ENCODE measurements at regions not wholly inside any gene's neighbourhood (a gene's known extent, or its start where the extent isn't known, plus 50 kb on each side); places are given as distances from the start of the nearest gene placed in this dataset.

DNA sequence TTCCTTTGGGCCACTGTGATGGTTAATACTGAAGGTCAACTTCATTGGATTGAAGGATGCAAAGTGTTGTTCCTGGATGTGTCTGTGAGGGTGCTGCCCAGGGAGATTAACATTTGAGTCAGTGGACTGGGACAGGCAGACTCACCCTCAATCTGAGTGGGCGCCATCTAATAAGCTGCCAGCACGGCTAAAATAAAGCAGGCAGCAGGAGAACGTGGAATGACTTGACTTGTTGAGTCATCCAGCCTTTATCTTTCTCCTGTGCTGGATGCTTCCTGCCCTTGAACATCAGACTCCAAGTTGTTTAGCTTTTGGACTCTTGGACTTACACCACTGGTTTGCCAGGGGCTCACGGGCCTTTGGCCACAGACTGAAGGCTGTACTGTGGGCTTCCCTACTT lies 1046.9 kb downstream of the TYW1 start:
- ChIA-PET CTCF (ENCODE audit: partially characterized antibody) (no interaction called here), POLR2A (ENCODE audit: partially characterized antibody) (no interaction called here)
- no peaks in the 10 kb centered on the region for H3K4me1 ChIP-seq (replicated peaks in 1 of 4; ENCODE audit: control insufficient read depth in 3 of 4, insufficient read depth in 4 of 4, low read length in 3 of 4)
- H3K56ac ChIP-seq (replicated peaks; ENCODE audit: insufficient read length, low read depth, low read length), result no peak overlapping the region
- 93% methylated on average over 4 of the region's 4 CpGs; no CpG with 5 or more reads in 1 of the 2 experiments for WGBS, 2 experiments (ENCODE audit: extremely low coverage in 1 of 2, insufficient coverage in 1 of 2, insufficient read length in 1 of 2, insufficient replicate concordance in 2 of 2, low coverage in 1 of 2, low lambda C conversion rate in 2 of 2, missing lambda C conversion rate in 1 of 2)
- H2BK12ac ChIP-seq (ENCODE audit: low read depth, low read length), result no peak overlapping the region
- no peak overlapping the region for H2AK5ac ChIP-seq (ENCODE audit: low read depth, low read length)
- no peak overlapping the region for H4K8ac ChIP-seq (ENCODE audit: extremely low read depth, insufficient read depth, low read length)
- H3K18ac ChIP-seq (ENCODE audit: extremely low read depth, low read length), result no peak overlapping the region
- no peaks in the 10 kb centered on the region; the same call in 1 of the 2 replicates for H3K23me2 ChIP-seq (ENCODE audit: low read depth, low read length)
- H4K20me1 ChIP-seq (replicated peaks in 1 of 2; ENCODE audit: control insufficient read depth in 1 of 2, insufficient read depth in 2 of 2, low read length in 2 of 2), result no peaks in the 10 kb centered on the region
- no peaks in the 10 kb centered on the region for H3K36me3 ChIP-seq (ENCODE audit: control insufficient read depth in 2 of 4, insufficient read depth in 4 of 4, low read length in 3 of 4)
- H3K9me3 ChIP-seq (ENCODE audit: insufficient read depth in 2 of 2, low read depth in 1 of 2, low read length in 1 of 2), result no peaks in the 10 kb centered on the region
- DNase-seq (ENCODE audit: low read depth in 1 of 2, low spot score in 2 of 2) (no peak), FAIRE-seq (no peak)
- no peak overlapping the region for H2BK15ac ChIP-seq (ENCODE audit: low read length)
- H4K91ac ChIP-seq (replicated peaks; ENCODE audit: insufficient read length, low read length), result no peak overlapping the region
- H3K79me1 ChIP-seq (ENCODE audit: low read depth, low read length), result no peaks in the 10 kb centered on the region
- no peaks in the 10 kb centered on the region for H3K27me3 ChIP-seq (replicated peaks in 1 of 4; ENCODE audit: control insufficient read depth in 3 of 4, extremely low read depth in 1 of 4, insufficient read depth in 3 of 4, low read length in 3 of 4)
- no peak overlapping the region for H3K9ac ChIP-seq (replicated peaks in 1 of 4; ENCODE audit: extremely low read depth in 1 of 4, low read depth in 3 of 4, low read length in 3 of 4)
- H3K4ac ChIP-seq (replicated peaks; ENCODE audit: insufficient read length, low read depth, low read length), result no peak overlapping the region
- H3K79me2 ChIP-seq (ENCODE audit: control insufficient read depth in 1 of 2, insufficient read depth in 2 of 2, low read length in 2 of 2), result no peaks in the 10 kb centered on the region
- no peak overlapping the region for H3K27ac ChIP-seq (ENCODE audit: low read depth, low read length)
- H2BK5ac ChIP-seq (ENCODE audit: low read depth, low read length), result no peak overlapping the region
- no peak overlapping the region for H3K4me3 ChIP-seq (ENCODE audit: extremely low read depth in 1 of 4, insufficient read depth in 2 of 4, low read depth in 3 of 4, low read length in 4 of 4)
- no peak overlapping the region for H3K23ac ChIP-seq (ENCODE audit: insufficient read length)
- no peak overlapping the region for H3K4me2 ChIP-seq (ENCODE audit: insufficient read depth in 1 of 2, low read depth in 2 of 2, low read length in 2 of 2)
- no peak overlapping the region for H3K14ac ChIP-seq (ENCODE audit: insufficient read length)
- H2BK120ac ChIP-seq (replicated peaks; ENCODE audit: low read depth, low read length), result no peak overlapping the region
- H2BK20ac ChIP-seq (ENCODE audit: low read length), result no peak overlapping the region
- H4K5ac ChIP-seq (ENCODE audit: insufficient read length, low read depth, low read length), result no peak overlapping the region
- H2AFZ ChIP-seq (ENCODE audit: low read length), result no peak overlapping the region
- TF ChIP-seq JUN (IDR thresholded peaks at IDR 0.05; ENCODE audit: low read depth, low read length) (no peak), PHF8 (conservative IDR thresholded peaks at IDR 0.05; ENCODE audit: low read depth, low read length) (no peak), HDAC6 (IDR thresholded peaks at IDR 0.05; ENCODE audit: low read depth, low read length) (no peak), YY1 (IDR thresholded peaks at IDR 0.05; ENCODE audit: low read depth, low read length) (no peak), KDM1A (IDR thresholded peaks at IDR 0.05; ENCODE audit: borderline replicate concordance, low read length) (no peak), POLR2A (IDR thresholded peaks at IDR 0.05; ENCODE audit: control extremely low read depth in 1 of 2, low read depth in 2 of 2, low read length in 2 of 2) (no peak), ATF3 (IDR thresholded peaks at IDR 0.05; ENCODE audit: insufficient read depth, low read depth, low read length) (no peak)
- TF ChIP-seq, protein P1, sequence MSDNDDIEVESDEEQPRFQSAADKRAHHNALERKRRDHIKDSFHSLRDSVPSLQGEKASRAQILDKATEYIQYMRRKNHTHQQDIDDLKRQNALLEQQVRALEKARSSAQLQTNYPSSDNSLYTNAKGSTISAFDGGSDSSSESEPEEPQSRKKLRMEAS (IDR thresholded peaks at IDR 0.05), result no peak

All from H1 (cell line).